ENCODE measurements at regions not wholly inside any gene's neighbourhood (a gene's known extent, or its start where the extent isn't known, plus 50 kb on each side); places are given as distances from the start of the nearest gene placed in this dataset.

DNA sequence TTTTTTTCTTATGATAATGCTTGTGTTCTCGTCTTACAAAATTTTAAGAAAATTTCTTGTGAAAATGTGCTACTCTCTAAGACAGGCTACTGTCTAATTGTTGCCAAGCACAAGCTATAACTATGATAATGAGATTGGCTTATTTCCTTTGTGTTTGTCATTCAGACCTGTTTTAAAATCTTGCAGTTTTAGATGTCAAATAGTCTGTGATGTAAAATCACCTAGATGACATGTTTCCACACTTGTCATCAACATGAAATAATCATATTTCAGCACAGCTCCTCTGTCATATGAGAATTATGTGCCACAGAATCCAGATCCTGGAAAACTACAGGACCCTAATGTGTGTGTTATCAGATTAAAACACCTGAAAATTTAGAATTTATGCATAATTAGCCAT, 539.7 kb downstream of the USP25 start:
- DNase-seq = no peak
- intact Hi-C loops (cut with DNase I) = no loop called here

DNA sequence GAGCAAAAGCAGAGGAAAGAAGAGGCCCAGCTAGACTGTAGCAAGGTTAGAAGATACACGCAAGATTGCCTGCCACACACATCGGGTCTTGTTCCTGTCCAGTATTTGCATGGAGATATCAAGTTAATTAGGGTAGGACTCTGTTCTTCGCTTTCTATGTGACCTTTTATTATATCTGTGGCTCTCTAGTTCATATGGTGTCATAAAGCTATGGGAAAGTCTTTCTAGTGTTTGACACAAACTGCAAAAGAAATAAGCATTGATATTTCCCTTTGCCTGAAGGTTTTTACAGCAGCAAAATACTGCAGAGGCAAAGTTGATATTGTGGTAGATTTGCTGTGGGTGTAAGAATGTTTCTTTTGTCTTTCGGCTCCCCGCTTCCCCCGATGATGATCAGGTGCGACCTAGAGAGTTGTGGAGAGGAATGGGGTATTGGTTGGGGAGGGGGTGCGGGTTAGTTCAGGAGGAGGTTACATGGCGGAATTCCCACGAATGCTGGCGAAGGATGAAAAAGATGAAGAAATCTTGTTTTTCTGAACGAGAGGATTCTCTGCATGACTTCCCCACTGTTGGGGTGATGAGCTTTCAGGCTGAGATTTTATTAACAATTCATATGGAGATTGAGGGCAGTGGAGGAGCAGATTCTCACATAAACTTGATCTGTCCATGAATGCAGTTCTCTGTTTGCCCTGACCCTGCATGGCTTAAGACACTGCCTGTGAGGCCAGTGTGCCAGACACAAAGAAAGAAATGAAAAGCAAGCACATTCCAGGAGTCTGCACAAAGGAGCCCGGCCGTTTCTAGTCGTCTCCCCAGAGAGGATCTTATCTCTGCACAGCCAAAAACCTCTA, 550.2 kb downstream of the USP25 start:
- intact Hi-C loops (cut with DNase I) = no loop called here

DNA sequence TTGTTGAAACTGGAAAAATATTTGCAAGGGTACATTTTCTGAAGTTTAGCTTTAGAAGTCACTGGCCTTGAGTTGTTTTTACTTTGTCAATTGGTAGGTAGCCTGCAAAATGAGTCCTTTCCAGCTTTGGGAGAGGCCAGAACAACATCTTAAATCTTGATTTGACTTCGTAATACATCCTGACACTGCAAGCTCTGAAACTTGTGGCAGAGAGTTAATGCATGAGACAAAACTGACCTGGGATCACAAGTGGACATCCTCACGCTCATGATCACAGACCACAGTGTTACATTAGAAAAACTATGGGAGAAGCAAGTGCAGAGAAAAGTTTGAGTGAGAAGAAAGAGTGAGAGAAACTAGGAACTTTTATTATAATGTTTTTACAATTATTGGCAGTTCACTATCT, 550.9 kb downstream of the USP25 start:
- intact Hi-C loops (cut with DNase I) = no loop called here
- DNase-seq = no peak

More for the DNA sequence above, 550.2 kb downstream of the USP25 start:
- peak in 6 of 10 donors; percentile 19 to 73 (median 36) for DNase-seq

DNA sequence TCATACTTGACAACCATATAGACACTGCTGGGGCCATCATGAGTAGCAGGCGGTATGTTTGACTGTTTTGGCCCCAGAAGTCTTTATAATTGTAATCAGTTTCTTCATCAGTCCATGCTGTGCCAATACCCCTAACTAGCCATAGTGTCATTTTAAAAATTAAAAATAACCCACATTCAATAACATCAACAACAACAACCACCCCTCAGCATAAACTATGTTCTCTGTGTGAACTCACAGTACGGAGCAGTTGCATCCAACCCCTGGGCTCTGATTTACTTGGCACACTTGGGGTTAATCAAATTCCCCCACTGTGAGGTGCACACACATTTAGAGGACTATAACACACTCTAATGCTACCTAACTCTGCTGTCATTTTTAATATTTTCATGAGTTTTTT, 553.7 kb downstream of the USP25 start:
- DNase-seq = no peak
- intact Hi-C loops (cut with DNase I) = no loop called here

DNA sequence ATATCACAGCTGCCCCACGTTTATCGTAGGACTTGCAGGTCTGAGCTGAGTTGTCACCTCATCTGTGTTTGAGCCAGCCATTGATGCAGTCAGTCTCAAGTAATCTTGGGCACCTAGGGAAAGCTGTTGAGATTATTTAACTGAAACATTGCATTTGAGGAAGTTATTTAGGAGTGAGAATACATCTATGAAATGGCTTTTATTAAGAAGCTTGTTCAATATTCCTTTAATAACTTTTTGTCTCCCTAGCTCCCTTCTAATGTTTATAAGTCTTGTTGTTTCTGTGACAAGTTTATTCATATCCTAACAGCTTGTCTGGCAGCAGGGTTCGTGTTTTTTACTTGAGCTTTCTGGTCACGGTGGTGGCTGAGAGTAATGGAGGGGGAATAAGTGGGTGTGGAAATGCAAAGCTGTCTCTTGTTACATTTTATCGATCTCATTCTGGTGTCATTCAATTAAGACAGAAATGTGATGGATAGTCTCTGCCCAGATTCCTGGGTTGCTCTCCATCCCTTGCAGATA, 555.9 kb downstream of the USP25 start:
- intact Hi-C loops (cut with DNase I) = no loop called here
- no peak for DNase-seq

DNA sequence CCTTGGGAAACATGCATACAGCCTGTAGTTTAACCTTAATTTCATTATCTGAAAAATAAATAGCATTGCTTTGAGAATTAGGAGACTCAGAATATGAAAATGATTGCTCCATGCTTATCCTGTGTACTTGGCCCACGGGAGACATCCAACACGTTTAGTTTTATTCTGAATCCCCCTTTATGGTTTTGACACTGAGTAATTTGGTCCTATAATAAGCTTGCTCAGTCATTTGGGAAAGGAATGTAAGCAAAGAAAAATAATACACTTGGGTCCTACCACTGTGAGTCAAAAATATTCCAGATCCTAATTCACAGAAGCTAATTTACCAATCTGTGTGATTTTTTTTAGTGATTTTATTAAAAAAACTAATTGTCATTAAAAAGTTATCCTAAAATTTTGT, 557.3 kb downstream of the USP25 start:
- no peak for DNase-seq
- intact Hi-C loops (cut with DNase I) = no loop called here

DNA sequence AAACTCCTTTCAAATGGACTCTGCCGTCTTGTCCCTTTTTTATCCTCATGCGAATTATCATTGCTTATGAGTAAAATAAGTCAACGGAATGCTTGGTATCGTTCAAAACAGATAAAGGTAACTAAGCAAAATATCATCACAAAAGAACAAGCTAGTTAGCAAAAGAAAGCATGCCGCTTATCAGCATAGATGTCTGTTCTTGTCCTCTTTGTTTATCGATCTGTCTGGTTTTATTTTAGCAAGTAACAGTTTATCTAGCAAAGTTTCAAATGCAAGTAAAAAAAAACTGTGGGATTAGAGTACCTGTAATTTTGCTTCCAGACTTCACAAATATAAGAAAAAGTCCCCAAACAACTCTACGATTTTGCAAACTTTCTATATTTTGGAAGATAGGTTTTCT, 561.5 kb downstream of the USP25 start:
- DNase-seq = no peak
- intact Hi-C loops (cut with DNase I) = no loop called here

DNA sequence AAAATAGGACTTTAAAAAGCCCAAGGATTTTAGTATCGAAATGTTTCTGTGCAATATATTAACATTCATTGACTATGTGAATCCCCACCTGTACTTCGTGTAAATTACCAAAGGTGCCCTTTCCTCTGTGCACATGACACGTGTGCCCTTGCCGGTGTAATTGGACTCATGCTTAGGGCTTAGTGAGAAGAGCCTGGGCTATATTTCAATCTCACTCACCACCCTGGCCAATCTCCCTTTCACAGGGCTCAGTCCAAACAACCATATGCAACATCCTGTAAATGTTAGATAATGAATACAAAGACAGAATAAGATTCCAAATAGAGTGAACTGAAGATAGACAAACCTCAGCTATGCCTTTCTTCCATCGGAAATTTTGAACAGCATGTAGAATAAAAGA, 564.3 kb downstream of the USP25 start:
- no peak for DNase-seq
- intact Hi-C loops (cut with DNase I) = no loop called here

DNA sequence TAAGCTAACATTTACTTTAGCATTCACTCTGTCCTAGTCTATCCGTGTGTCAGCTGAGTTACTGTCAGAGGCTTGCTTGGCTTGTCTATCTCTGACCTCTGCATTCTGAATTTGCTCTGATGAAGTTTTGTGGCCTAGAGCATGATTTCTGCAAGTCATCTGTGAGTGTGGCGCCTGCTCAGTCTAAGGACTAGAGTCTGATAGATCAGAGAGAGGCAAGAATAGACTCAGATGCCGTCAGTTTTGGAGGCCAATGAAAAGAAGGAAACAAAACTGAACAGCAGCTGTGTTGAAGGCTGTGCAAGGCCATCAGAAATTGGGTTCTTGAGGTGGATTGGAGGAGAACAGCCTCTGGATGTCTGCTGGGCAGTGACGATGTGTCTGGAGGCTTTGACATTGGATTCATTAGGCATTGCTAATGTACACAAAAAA, 573.1 kb downstream of the USP25 start:
- peak in 3 of 10 donors; percentile 39 to 74 (median 55) for DNase-seq
- intact Hi-C loops (cut with DNase I) = loop anchor here (10.0 kb wide), 1 partner anchor 108 kb away; no protein-coding TSS in a partner anchor

DNA sequence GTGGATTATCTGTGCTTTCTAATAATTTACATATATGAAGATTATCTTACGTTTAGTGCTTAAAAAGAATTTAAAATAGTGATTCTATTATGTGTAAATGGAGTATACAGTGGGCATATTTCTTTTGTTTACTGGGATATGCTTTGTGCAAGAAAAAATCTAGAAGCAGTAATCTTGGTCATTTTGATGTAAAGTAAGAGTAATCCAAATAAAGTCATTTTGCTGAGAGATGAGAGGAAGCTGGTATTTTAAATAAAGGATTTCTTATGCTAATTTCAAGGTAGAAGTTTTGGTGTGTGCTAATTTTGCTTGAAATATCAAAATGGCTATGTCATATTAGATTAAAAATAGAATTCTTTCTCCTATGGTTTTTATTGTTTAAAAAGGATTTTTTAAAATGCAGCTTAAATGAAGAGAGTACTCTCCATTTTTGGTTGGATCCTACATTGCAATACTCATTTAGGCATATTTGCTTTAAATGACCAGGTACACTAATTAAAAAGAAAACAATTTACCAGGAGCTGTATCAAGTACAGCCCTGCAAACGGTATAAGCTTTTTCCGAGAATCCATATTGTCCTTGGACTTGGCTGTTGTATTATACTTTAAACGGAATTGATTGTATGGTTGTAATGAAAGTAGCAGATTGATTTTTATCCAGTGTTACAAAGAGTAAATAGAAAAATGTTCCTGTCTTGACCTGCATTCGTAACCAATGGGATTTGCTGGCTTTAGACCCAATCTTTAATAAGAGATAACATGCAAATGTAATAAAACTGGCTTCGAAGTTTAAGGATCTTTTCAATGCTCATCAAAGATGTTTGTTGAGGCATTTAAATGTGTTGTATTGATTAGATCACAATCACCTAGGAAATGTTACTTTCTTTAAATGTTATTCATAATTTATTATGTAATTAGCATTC, 574.7 kb downstream of the USP25 start:
- no peak for DNase-seq
- intact Hi-C loops (cut with DNase I) = loop anchor here (5.0 to 10.0 kb wide), 2 partner anchors 110 to 232 kb away; no protein-coding TSS in a partner anchor

DNA sequence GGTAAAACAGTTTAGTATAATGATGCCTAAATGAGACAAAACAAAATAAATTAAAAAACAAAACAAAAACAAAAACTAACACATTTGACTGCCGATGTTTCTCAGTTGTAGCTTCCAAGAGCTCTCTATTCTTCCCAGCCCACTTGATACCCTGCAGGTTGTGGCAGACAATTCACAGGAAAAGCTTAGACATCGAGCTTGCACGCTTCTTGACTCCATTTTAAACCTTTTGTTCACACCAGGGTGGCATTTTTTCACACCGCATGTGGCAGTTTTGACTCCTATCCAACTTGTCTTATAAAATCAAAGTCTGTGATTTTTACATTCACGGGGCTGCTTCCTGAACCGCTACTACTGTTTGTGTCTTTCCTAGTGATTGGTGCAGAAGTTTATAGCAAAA, 575.9 kb downstream of the USP25 start:
- no peak for DNase-seq

DNA sequence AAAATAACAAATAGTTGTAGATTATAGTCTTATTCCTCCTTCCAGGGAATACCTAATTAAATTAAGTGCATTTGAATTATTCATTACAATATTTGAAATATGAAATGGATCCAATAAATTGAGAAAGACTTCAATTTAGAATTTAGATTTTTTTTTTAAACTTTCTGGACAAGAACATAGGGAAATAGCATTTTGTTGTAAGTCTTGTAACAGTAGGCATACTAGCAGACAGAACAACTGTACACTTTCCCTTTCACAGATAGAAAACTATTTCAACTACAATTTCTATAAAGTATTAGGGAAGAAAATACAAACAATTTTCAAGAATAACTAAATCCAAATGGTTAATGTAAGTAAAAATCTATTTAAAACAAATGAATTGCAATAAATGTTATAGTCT, 577.5 kb downstream of the USP25 start:
- intact Hi-C loops (cut with DNase I) = loop anchor here (5.0 to 10.0 kb wide), 2 partner anchors 112 to 235 kb away; no protein-coding TSS in a partner anchor
- DNase-seq = no peak

More for the DNA sequence above, 575.9 kb downstream of the USP25 start:
- intact Hi-C loops (cut with DNase I) = loop anchor here (5.0 to 10.0 kb wide), 2 partner anchors 111 to 233 kb away; no protein-coding TSS in a partner anchor

DNA sequence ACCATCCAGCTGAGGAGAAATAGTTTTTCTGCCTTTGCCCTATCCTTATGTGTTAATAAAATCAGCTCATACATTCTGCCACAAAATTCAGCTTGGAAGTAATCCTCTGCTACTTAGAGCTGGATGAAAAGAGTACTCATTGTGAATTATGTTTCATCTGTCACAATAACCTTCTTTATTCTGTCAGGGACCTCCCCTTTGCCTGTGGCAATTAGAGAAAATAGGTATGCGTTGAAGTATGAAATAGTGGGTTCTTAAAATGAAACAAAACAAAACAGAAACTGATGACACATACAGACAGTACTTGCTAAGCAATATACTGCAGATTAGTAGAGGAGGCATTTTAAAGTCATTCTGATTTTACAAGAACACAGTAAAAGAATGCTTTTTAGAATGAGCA, 578.5 kb downstream of the USP25 start:
- DNase-seq = no peak
- intact Hi-C loops (cut with DNase I) = loop anchor here (5.0 to 10.0 kb wide), 2 partner anchors 113 to 236 kb away; no protein-coding TSS in a partner anchor

DNA sequence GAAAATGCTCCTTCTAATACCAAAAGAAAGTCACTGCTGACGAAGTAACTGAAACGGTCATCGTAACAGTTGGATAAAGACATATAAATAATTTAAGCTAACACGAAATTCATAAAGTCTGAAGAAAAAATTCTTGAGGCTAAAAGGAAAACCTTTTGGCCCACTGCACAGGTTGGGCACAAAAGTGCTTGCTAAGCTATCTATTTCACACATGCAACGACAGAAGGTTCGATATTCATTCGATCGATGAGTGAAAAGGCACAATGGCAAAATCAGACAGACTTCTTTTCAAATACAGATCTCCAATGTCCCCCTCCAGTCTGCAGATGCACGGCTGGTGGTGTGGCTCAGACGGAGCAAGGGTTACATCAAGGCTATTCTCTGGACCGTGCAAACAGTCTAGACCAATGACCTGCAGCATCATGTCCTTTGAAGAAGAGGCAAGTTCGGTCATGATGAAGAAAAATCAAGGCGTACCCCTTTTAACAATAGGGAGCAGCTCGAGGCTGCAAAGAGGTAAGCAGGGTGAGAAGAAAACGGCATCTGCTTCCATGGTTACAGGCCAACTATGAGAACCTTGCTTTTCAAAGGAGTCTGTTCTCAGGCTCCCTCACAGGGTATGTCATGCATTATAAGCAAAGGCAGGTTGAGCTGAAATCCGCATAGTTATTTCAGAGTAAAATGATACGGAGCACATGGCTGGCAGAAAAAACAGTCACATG, 579.6 kb downstream of the USP25 start:
- peak in 3 of 10 donors; percentile 38 to 74 (median 63) for DNase-seq
- intact Hi-C loops (cut with DNase I) = loop anchor here (5.0 to 10.0 kb wide), 2 partner anchors 115 to 237 kb away; no protein-coding TSS in a partner anchor

DNA sequence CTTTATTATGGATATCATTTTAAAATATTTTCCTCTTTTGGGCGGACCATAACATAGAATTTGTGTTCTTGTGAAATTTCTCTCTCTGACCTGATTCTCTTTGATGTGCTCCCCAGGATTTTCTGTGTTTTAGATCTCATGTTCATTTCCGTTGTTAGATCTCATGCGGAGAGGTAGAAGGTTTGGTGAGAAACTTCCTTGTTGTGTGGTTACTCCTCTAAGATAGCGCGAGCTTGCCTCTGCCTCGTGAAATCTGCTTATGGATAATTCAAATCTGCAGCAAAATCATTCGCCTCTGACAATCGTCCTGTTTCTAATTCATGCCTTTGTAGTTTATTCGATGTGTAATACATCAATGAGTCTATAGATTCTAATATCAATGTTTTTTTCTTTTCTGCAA, 580.4 kb downstream of the USP25 start:
- intact Hi-C loops (cut with DNase I) = no loop called here
- DNase-seq = no peak

DNA sequence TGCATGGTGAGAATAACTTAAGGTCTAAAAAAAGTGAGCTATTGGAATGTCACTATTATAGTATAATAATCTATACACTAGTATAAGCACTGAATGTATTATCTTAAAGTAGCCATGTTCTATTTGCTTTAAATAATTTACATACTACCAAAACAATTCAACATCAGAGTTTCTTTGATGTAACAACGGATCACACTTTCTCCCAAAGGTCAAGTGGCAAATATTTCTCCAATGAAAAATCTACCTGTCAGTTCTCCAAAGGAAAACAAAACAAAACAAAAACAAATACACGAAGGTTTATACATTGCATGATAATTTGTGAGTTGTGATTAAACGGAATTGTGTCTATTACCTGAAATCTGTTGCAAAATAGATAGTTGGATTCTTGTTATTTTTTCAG, 581.4 kb downstream of the USP25 start:
- intact Hi-C loops (cut with DNase I) = no loop called here
- DNase-seq = no peak

DNA sequence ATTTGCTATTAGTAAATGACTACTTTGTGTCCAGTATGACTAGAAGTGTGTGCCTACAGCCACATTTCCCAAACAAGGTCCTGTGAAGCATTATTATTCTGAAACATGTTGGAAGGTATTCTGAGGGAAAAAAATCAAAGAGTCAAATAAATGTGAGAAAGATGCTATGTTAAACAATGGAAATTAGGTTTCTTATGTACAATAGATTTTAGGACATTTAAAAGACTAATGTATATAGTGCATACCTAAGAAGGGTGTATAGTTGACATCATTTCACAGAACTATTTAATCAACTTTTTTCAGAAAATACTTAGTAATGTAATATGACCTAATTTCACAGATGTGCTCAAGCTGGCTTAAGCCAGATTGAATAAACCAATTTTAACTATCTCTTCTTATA, 582.5 kb downstream of the USP25 start:
- intact Hi-C loops (cut with DNase I) = no loop called here
- DNase-seq = no peak

DNA sequence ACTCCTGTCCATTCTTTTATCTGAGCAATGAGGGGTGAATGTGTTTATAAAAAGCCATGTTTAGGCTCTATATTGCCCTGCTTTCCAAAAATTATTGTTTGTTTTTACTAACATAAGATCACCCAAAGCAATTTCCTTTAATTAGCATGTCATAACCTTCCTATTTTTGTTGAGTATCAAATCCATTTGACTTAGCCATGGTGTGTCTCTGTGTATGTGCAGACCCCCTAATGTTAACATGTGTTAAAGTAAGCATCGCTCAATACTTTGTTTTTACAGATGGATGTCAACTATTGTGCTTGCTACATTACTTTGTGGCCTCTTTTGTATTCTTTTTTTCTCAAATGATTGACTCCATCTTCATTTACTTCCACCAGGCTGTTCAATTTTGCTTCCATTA, 585.4 kb downstream of the USP25 start:
- DNase-seq = no peak
- intact Hi-C loops (cut with DNase I) = no loop called here

DNA sequence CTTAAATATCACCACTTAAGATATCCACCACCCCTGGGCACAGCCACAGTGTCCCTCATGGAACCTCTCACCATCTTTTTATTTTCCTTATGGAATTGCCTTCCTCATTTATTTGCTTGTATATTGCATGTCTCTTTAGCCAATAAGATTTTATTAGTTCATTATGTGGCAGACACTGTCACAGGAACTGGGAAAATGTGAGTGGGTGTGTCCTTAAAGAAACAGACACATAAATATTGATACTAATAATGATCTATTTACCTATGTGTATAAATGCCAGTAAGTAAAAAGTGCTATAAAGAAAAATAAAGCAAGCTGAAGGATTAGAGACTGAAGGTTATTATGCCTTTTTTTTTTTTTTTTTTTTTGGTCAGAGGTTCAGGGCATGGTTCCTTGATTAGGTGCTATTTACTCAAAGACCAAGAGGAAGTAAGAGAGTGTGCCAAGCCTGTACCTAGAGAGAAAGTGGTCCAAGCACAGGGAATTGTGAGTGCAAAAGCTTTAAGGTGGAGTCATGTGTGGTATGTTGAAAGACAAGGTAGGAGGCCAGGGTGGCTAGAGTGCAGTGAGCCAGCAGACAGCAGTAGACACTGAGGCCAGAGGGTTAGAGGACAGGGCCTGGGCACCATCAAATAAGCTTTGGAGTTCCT, 589.0 kb downstream of the USP25 start:
- no peak for DNase-seq
- intact Hi-C loops (cut with DNase I) = no loop called here

DNA sequence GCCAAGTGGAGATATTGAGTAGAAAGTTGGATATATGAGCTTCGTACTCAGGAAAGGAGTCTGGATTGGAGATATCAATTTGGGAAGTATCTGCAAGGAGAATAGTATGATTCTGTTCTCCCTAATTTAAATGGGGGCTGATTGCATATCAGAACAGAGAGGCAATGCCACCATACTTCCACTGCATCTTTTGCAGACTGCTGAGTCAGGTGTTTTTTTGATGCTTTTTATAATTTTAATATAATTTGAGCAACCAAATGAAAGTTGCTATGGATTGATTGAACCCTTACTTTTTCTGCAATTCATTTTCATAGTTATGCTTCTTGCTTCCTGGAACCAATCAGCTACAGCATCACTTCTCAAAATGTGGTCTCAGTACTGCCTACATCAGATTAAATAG, 590.3 kb downstream of the USP25 start:
- intact Hi-C loops (cut with DNase I) = no loop called here

More for the DNA sequence above, 590.3 kb downstream of the USP25 start:
- no peak for DNase-seq

All from posterior cingulate gyrus (tissue), 11 donors.